ENCODE measurements at regions not wholly inside any gene's neighbourhood (a gene's known extent, or its start where the extent isn't known, plus 50 kb on each side); places are given as distances from the start of the nearest gene placed in this dataset.

- Histone ChIP-seq H2BK12ac (ENCODE audit: insufficient read length, low read depth, low read length) (no peak overlapping the region), H4K91ac (ENCODE audit: insufficient read length, low read depth, low read length) (no peak overlapping the region), H3K9ac (ENCODE audit: extremely low read depth, insufficient read length, low read length) (no peak overlapping the region), H3K14ac (ENCODE audit: insufficient read depth, low read length) (no peak overlapping the region), H3K79me2 (ENCODE audit: insufficient read depth, low read length) (no peaks in the 10 kb centered on the region), H3K27me3 (ENCODE audit: insufficient read depth, low read length) (no peaks in the 10 kb centered on the region), H3K4me2 (ENCODE audit: insufficient read depth, insufficient read length, low read length) (no peak overlapping the region), H3K23ac (ENCODE audit: insufficient read length, low read depth, low read length) (no peak overlapping the region), H4K20me1 (ENCODE audit: control insufficient read depth, insufficient read depth, insufficient read length) (no peaks in the 10 kb centered on the region), H2AK5ac (ENCODE audit: insufficient read length, low read length) (no peak overlapping the region), H4K5ac (ENCODE audit: insufficient read length, low read depth, low read length) (no peak overlapping the region), H2BK20ac (ENCODE audit: low read depth, low read length, poor library complexity, severe bottlenecking) (no peak overlapping the region), H4K8ac (replicated peaks; ENCODE audit: insufficient read length, low read depth, low read length) (no peak overlapping the region), H3K4me1 (ENCODE audit: insufficient read depth, low read length) (no peaks in the 10 kb centered on the region), H2BK120ac (ENCODE audit: low read depth, low read length, poor library complexity, severe bottlenecking) (no peak overlapping the region), H2BK15ac (ENCODE audit: low read depth, low read length) (no peak overlapping the region), H3K27ac (ENCODE audit: insufficient read length, low read depth, low read length) (no peak overlapping the region), H3K9me3 (ENCODE audit: control insufficient read depth, low read depth, low read length) (no peaks in the 10 kb centered on the region), H3K18ac (ENCODE audit: insufficient read length, low read depth, low read length) (no peak overlapping the region), H2AFZ (ENCODE audit: low read length) (no peak overlapping the region), H2BK5ac (ENCODE audit: insufficient read length, low read length) (no peak overlapping the region), H3K4ac (ENCODE audit: low read depth, low read length) (no peak overlapping the region), H3K23me2 (ENCODE audit: insufficient read length, low read depth, low read length, poor library complexity, severe bottlenecking) (no peaks in the 10 kb centered on the region), H3K56ac (ENCODE audit: insufficient read length, low read depth, low read length) (no peak overlapping the region), H3T11ph (ENCODE audit: low read length) (no peak overlapping the region), H3K79me1 (ENCODE audit: insufficient read depth, low read depth, low read length, poor library complexity, severe bottlenecking) (no peaks in the 10 kb centered on the region)
- no CpG with 5 or more reads among the region's 4 CpGs for WGBS (ENCODE audit: extremely low coverage, insufficient read length, low lambda C conversion rate)
- Mint-ChIP-seq H3K27ac (no peak overlapping the region), H3K9me3 (no peaks in the 10 kb centered on the region), H3K36me3 (ENCODE audit: insufficient read depth in 1 of 3, low read depth in 3 of 3) (no peaks in the 10 kb centered on the region), H3K4me3 (no peak overlapping the region), H3K27me3 (ENCODE audit: low read depth) (no peaks in the 10 kb centered on the region), H3K4me1 (peaks cover 10 to 13% of the 10 kb centered on the region in 2 experiments)
- no peak for TF ChIP-seq CTCF (conservative IDR thresholded peaks at IDR 0.05)
- no peak for DNase-seq
Observed at GRCh38 chr2:13006426-13006825, 289.7 kb downstream of the TRIB2 start.
